AG10803 (cell line): ENCODE measurements at regions not wholly inside any gene's neighbourhood (a gene's known extent, or its start where the extent isn't known, plus 50 kb on each side); places are given as distances from the start of the nearest gene placed in this dataset.

Experiments used
- DNase-seq: peaks from one replicate; pipeline ENCODE4 v3.0.0; 2010; ENCODE audit warnings: low read depth
- H3K4me3 ChIP-seq: 2 replicates; pipeline ENCODE4 v1.5.1; 2011; ENCODE audit warnings: mild to moderate bottlenecking, low read length, control low read depth
- TF ChIP-seq, protein P1 (sequence below): conservative IDR thresholded peaks from 2 replicates; pipeline ENCODE4 v1.5.1; 2011; ENCODE audit warnings: mild to moderate bottlenecking, low read length, control low read depth, inconsistent platforms

DNA sequence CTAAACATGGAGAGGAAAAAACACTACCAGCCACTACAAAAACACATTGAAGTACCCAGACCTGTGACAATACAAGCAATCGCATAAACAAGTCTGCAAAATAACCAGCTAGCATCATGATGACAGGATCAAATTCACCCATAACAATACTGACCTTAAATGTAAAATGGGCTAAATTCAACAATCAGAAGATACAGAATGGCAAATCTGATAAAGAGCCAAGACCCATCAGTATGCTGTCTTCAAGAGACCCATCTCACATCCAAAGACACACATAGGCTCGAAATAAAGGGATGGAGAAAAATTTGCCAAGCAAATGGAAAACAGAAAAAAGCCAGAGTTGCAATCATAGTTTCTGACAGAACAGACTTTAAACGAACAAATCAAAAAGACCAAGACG lies 294.4 kb downstream of the MEF2C start:
- TF ChIP-seq, protein P1, sequence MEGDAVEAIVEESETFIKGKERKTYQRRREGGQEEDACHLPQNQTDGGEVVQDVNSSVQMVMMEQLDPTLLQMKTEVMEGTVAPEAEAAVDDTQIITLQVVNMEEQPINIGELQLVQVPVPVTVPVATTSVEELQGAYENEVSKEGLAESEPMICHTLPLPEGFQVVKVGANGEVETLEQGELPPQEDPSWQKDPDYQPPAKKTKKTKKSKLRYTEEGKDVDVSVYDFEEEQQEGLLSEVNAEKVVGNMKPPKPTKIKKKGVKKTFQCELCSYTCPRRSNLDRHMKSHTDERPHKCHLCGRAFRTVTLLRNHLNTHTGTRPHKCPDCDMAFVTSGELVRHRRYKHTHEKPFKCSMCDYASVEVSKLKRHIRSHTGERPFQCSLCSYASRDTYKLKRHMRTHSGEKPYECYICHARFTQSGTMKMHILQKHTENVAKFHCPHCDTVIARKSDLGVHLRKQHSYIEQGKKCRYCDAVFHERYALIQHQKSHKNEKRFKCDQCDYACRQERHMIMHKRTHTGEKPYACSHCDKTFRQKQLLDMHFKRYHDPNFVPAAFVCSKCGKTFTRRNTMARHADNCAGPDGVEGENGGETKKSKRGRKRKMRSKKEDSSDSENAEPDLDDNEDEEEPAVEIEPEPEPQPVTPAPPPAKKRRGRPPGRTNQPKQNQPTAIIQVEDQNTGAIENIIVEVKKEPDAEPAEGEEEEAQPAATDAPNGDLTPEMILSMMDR = no peak
- H3K4me3 ChIP-seq = no peak overlapping the region

DNA sequence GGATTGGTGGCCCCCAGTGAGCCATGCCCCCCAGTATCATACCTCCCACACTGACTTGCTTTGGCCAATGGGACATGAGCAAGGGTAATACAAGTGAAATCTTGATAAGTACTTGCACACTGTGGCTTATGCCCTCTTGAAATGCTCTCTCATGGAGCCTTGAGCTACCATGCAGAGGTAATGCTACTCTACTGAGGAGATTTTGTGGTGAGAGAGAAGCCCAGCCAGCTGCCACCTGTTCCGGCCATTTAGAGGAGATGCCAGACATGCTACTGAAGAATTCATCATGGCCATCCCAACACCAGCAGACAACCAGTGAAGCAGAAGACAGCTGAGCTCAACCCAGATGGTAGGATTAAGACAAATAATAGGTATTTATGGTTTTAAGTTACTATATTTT lies 299.5 kb downstream of the MEF2C start:
- no peak for DNase-seq
- TF ChIP-seq, protein P1 = no peak
- H3K4me3 ChIP-seq = no peak overlapping the region

More for the DNA sequence above, 294.4 kb downstream of the MEF2C start:
- DNase-seq = no peak

GRCh38 chr5:88558366-88558765 lies 289.7 kb upstream of the TMEM161B start:
- H3K4me3 ChIP-seq = no peak overlapping the region
- no peak for DNase-seq
- TF ChIP-seq, protein P1 = no peak

- H3K4me3 ChIP-seq = no peak overlapping the region
- DNase-seq = no peak
- TF ChIP-seq, protein P1 = no peak
Observed at GRCh38 chr5:88557881-88558280, 289.2 kb upstream of the TMEM161B start.

DNA sequence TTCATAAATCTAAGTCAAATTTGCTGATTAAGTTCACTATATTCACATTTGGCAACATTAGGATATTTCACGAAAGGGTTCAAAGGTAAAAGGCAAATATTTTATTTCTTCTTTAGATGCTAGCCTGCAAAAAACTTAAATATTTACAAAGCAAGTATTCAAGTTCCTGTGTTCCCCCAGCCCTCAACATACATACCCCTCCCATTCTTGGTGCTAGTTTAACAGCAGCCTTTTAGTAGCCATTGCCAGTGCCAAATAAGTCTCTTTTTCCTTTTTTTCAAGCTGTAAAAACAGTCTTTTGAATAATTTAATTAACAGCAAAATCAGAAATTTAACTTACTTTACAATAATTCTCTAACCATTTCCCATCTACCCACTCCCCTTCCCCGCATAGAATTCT lies 288.5 kb upstream of the TMEM161B start:
- no peak for DNase-seq
- no peak overlapping the region for H3K4me3 ChIP-seq
- TF ChIP-seq, protein P1 = no peak

DNA sequence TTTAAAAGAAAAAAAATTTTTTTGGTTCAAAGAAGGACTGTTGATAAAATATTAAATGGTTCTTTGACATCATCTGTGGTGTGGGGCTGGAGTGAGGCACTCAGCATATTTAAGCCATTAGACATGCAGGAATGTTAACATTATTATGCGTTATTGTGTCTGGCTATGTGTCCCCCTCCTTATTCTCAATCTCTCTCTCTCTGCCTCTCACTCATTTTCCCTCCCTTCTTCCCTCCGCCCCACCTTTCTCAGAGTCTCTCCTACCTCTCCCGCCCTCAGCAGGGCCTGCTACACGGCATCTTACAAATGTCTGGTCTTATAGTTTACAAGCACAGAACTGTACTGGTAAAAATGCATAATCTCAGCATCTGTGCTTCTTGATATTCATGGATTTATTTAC lies 287.8 kb upstream of the TMEM161B start:
- TF ChIP-seq, protein P1 = no peak
- no peak for DNase-seq
- no peak overlapping the region for H3K4me3 ChIP-seq

- no peak for DNase-seq
- no peak overlapping the region for H3K4me3 ChIP-seq
- TF ChIP-seq, protein P1 = no peak
Observed at GRCh38 chr5:88555674-88556073, 287.0 kb upstream of the TMEM161B start.
